WTC11 (cell line): ENCODE measurements at regions not wholly inside any gene's neighbourhood (a gene's known extent, or its start where the extent isn't known, plus 50 kb on each side); places are given as distances from the start of the nearest gene placed in this dataset.

Source experiments
- ETV6 ChIP-seq: sonication (generic); formaldehyde crosslinking; IDR thresholded peaks from 2 replicates; pipeline ENCODE4 v1.8.1; 2022; ENCODE audit warnings: mild to moderate bottlenecking, missing genetic modification reagents
- IRF2 ChIP-seq: sonication (generic); formaldehyde crosslinking; IDR thresholded peaks from 2 replicates; pipeline ENCODE4 v1.8.0; 2022; ENCODE audit warnings: low read depth, missing genetic modification reagents, borderline replicate concordance
- RELA ChIP-seq: sonication (generic); formaldehyde crosslinking; IDR thresholded peaks from 2 replicates; pipeline ENCODE4 v1.8.1; 2022; ENCODE audit warnings: missing genetic modification reagents, mild to moderate bottlenecking, borderline replicate concordance
- SP1 ChIP-seq: sonication (generic); formaldehyde crosslinking; conservative IDR thresholded peaks from 2 replicates; pipeline ENCODE4 v1.8.1; 2022; ENCODE audit warnings: missing genetic modification reagents
- TP53 ChIP-seq: sonication (generic); formaldehyde crosslinking; IDR thresholded peaks from 2 replicates; pipeline ENCODE4 v1.8.1; 2023; ENCODE audit warnings: mild to moderate bottlenecking, missing genetic modification reagents
- TF ChIP-seq, protein P1 (sequence below): sonication (generic); formaldehyde crosslinking; IDR thresholded peaks from 2 replicates; pipeline ENCODE4 v1.8.1; 2022; ENCODE audit warnings: missing genetic modification reagents, borderline replicate concordance
- TF ChIP-seq, protein P2 (sequence below): sonication (generic); formaldehyde crosslinking; IDR thresholded peaks from 2 replicates; pipeline ENCODE4 v1.8.1; 2023; ENCODE audit warnings: mild to moderate bottlenecking, missing genetic modification reagents, moderate library complexity
- TF ChIP-seq, protein P3 (sequence below): sonication (generic); formaldehyde crosslinking; IDR thresholded peaks from 2 replicates; pipeline ENCODE4 v1.8.0; 2022; ENCODE audit warnings: missing genetic modification reagents
- TF ChIP-seq, protein P4 (sequence below): sonication (generic); formaldehyde crosslinking; IDR thresholded peaks from 2 replicates; pipeline ENCODE4 v1.8.0; 2022; ENCODE audit warnings: mild to moderate bottlenecking, missing genetic modification reagents

DNA sequence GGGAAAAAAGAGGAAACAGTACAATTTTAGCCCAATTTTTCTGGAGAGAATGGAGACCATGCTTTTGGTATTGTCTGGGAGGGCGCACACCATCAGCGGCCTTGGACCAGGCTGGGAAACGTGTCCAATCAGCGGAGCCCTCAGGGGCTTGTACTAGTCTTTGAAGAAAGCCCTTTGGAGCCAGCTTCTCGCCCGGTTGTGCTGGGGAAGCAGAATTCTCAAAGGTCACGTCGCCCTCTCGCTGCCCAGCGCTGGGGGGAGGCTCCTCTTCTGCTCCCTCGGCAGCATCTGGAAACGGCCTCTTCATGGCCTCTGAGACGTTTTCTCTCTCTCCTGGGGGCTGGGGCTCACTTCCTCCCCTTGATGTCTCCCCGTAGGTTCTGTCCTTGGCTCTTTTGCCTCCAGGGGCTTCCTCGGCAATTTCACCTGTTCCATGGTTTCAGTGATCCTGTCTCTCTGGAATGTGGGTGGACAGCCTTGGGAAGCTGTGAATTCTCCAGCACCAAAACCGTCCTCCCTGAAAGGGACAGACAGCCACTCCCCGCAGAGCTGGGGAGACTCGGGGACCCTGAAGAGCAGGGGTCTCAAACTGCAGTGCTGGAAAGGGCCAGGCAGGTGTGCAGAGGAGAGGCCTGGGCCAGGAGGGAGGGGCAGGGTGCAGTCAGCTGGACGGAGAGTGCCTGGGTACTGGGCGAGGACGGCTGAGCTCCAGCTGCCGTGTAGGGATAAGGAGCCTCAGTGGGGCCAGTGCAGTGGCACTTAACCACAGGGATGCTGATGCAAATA, 80.2 kb downstream of the RPS6KA4 start:
- no peak for TF ChIP-seq SP1 (CRISPR knock-in tag)
- no peak for TF ChIP-seq IRF2 (CRISPR knock-in tag)
- no peak for TF ChIP-seq TP53
- TF ChIP-seq, protein P1, sequence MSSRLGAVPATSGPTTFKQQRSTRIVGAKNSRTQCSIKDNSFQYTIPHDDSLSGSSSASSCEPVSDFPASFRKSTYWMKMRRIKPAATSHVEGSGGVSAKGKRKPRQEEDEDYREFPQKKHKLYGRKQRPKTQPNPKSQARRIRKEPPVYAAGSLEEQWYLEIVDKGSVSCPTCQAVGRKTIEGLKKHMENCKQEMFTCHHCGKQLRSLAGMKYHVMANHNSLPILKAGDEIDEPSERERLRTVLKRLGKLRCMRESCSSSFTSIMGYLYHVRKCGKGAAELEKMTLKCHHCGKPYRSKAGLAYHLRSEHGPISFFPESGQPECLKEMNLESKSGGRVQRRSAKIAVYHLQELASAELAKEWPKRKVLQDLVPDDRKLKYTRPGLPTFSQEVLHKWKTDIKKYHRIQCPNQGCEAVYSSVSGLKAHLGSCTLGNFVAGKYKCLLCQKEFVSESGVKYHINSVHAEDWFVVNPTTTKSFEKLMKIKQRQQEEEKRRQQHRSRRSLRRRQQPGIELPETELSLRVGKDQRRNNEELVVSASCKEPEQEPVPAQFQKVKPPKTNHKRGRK = no peak
- TF ChIP-seq, protein P2, sequence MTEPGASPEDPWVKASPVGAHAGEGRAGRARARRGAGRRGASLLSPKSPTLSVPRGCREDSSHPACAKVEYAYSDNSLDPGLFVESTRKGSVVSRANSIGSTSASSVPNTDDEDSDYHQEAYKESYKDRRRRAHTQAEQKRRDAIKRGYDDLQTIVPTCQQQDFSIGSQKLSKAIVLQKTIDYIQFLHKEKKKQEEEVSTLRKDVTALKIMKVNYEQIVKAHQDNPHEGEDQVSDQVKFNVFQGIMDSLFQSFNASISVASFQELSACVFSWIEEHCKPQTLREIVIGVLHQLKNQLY (CRISPR knock-in tag) = no peak
- TF ChIP-seq, protein P3, sequence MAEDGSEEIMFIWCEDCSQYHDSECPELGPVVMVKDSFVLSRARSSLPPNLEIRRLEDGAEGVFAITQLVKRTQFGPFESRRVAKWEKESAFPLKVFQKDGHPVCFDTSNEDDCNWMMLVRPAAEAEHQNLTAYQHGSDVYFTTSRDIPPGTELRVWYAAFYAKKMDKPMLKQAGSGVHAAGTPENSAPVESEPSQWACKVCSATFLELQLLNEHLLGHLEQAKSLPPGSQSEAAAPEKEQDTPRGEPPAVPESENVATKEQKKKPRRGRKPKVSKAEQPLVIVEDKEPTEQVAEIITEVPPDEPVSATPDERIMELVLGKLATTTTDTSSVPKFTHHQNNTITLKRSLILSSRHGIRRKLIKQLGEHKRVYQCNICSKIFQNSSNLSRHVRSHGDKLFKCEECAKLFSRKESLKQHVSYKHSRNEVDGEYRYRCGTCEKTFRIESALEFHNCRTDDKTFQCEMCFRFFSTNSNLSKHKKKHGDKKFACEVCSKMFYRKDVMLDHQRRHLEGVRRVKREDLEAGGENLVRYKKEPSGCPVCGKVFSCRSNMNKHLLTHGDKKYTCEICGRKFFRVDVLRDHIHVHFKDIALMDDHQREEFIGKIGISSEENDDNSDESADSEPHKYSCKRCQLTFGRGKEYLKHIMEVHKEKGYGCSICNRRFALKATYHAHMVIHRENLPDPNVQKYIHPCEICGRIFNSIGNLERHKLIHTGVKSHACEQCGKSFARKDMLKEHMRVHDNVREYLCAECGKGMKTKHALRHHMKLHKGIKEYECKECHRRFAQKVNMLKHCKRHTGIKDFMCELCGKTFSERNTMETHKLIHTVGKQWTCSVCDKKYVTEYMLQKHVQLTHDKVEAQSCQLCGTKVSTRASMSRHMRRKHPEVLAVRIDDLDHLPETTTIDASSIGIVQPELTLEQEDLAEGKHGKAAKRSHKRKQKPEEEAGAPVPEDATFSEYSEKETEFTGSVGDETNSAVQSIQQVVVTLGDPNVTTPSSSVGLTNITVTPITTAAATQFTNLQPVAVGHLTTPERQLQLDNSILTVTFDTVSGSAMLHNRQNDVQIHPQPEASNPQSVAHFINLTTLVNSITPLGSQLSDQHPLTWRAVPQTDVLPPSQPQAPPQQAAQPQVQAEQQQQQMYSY = no peak
- TF ChIP-seq, protein P4, sequence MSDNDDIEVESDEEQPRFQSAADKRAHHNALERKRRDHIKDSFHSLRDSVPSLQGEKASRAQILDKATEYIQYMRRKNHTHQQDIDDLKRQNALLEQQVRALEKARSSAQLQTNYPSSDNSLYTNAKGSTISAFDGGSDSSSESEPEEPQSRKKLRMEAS (CRISPR knock-in tag) = no peak
- TF ChIP-seq RELA (CRISPR knock-in tag) = no peak
- no peak for TF ChIP-seq ETV6 (CRISPR knock-in tag)
